HepG2 (cell line): ENCODE measurements at regions not wholly inside any gene's neighbourhood (a gene's known extent, or its start where the extent isn't known, plus 50 kb on each side); places are given as distances from the start of the nearest gene placed in this dataset.

ENCODE experiments used
- ATAC-seq: fragments of 200-7000 bp; cut with Tn5 transposase; 3 replicates; pipeline ENCODE4 v1.9.1; 2020; ENCODE audit warnings: mild to moderate bottlenecking, moderate library complexity
- BruUV-seq: library from RNA; stranded (reverse); fragments of 400-500 nt; replicated peaks from 2 replicates; lab custom pipeline; 2021; lab: Mats Ljungman, UMichigan
- CTCF ChIA-PET: fragments of 300-600 bp; formaldehyde crosslinking; extraction: SDS; loops from one replicate; lab custom pipeline; 2021; ENCODE audit warnings: low total read pairs, inconsistent platforms, low intra/inter-chr PET ratio; lab: Yijun Ruan, JAX
- POLR2A ChIA-PET: fragments of 350-600 bp; sonication (Branson Sonifier 250); formaldehyde crosslinking; loops from one replicate; lab custom pipeline; 2020; ENCODE audit warnings: antibody characterized with exemption, inconsistent platforms; lab: Yijun Ruan, JAX
- DNase-seq: peaks from one replicate; pipeline ENCODE4 v3.0.0-alpha.2; 2015; ENCODE audit warnings: low spot score
- FAIRE-seq: peaks from 3 replicates; lab custom pipeline; 2011; peaks lifted over from hg19 to GRCh38; lab: Jason Lieb, UNC
- H2AFZ ChIP-seq: one replicate; pipeline ENCODE4 v1.6.1; 2011; ENCODE audit warnings: low read length, inconsistent platforms
- H3K27ac ChIP-seq: fragments of 300-600 bp; 3 replicates; pipeline ENCODE4 v1.8.0; 2011; ENCODE audit warnings: mixed run types, mild to moderate bottlenecking, mixed read lengths, low read length, inconsistent platforms; ENCODE audit not compliant: insufficient read depth; ENCODE audit errors: extremely low read length
- H3K27me3 ChIP-seq, 2 experiments: fragments of 200-600 bp in 1 of 2; 2 replicates in 1 of 2; 3 replicates in 1 of 2; pipeline versions ENCODE4 v1.6.0 to v1.8.0; 2011; ENCODE audit warnings: low read length in 2 of 2, mild to moderate bottlenecking in 2 of 2, moderate library complexity in 2 of 2, inconsistent platforms in 1 of 2; ENCODE audit not compliant: insufficient read depth in 2 of 2, control insufficient read depth in 1 of 2
- H3K36me3 ChIP-seq, 2 experiments: fragments of 200-600 bp in 1 of 2; replicated peaks in 1 of 2; 2 replicates in 1 of 2; 3 replicates in 1 of 2; pipeline versions ENCODE4 v1.5.1 to v1.8.0; 2011; ENCODE audit warnings: low read length in 2 of 2, inconsistent platforms in 1 of 2; ENCODE audit not compliant: insufficient read depth in 2 of 2, control insufficient read depth in 1 of 2
- H3K4me1 ChIP-seq: 2 replicates; pipeline ENCODE4 v1.5.1; 2012; ENCODE audit warnings: low read length, inconsistent platforms; ENCODE audit not compliant: insufficient read depth
- H3K4me2 ChIP-seq: 2 replicates; pipeline ENCODE4 v1.6.0; 2011; ENCODE audit warnings: low read depth, low read length, inconsistent platforms
- H3K4me3 ChIP-seq, 3 experiments: fragments of 200-600 bp in 1 of 3; sonication (generic), shearing (Covaris generic) in 1 of 3; replicated peaks in 1 of 3; 2 replicates each; pipeline ENCODE4 v1.5.1; 2011 to 2016; ENCODE audit warnings: low read length in 3 of 3, inconsistent platforms in 2 of 3, low read depth in 2 of 3, mild to moderate bottlenecking in 2 of 3, control low read depth in 1 of 3, mixed read lengths in 1 of 3; ENCODE audit not compliant: insufficient read depth in 1 of 3
- H3K79me2 ChIP-seq: one replicate; pipeline ENCODE4 v1.6.1; 2011; ENCODE audit warnings: low read length, inconsistent platforms; ENCODE audit not compliant: insufficient read depth
- H3K9ac ChIP-seq: 2 replicates; pipeline ENCODE4 v1.6.0; 2011; ENCODE audit warnings: mild to moderate bottlenecking, low read depth, low read length, inconsistent platforms; ENCODE audit not compliant: insufficient read depth
- H3K9me3 ChIP-seq: 2 replicates; pipeline ENCODE4 v1.5.1; 2012; ENCODE audit warnings: mild to moderate bottlenecking, low read length
- H4K20me1 ChIP-seq: 2 replicates; pipeline ENCODE4 v1.6.0; 2011; ENCODE audit warnings: inconsistent platforms, mild to moderate bottlenecking, low read length, moderate library complexity; ENCODE audit not compliant: insufficient read depth
- BORCS8-MEF2B ChIP-seq: sonication (generic); formaldehyde crosslinking; IDR thresholded peaks from 2 replicates; pipeline ENCODE4 v1.8.0; 2022; ENCODE audit warnings: mild to moderate bottlenecking, missing genetic modification reagents
- MZF1 ChIP-seq: sonication (generic); formaldehyde crosslinking; IDR thresholded peaks from 2 replicates; pipeline ENCODE4 v1.8.1; 2023; ENCODE audit warnings: mild to moderate bottlenecking, missing genetic modification reagents, borderline replicate concordance
- RFX1 ChIP-seq: fragments of 450-650 bp; IDR thresholded peaks from 2 replicates; pipeline ENCODE4 v1.6.1; 2017
- SOX6 ChIP-seq, 2 experiments: fragments of 450-650 bp in 1 of 2; sonication (generic) in 1 of 2; formaldehyde crosslinking in 1 of 2; IDR thresholded peaks; 2 replicates each; pipeline versions ENCODE4 v1.4.0 to v1.6.1; 2017 to 2020; ENCODE audit warnings: antibody characterized with exemption in 1 of 2, mild to moderate bottlenecking in 1 of 2, missing genetic modification reagents in 1 of 2
- ZFP82 ChIP-seq: sonication (generic); formaldehyde crosslinking; IDR thresholded peaks from 2 replicates; pipeline ENCODE4 v1.5.1; 2020; ENCODE audit warnings: mild to moderate bottlenecking, missing genetic modification reagents, borderline replicate concordance
- ZNF235 ChIP-seq: sonication (generic); formaldehyde crosslinking; IDR thresholded peaks from 2 replicates; pipeline ENCODE4 v1.8.1; 2023; ENCODE audit warnings: mild to moderate bottlenecking, missing genetic modification reagents, borderline replicate concordance
- WGBS: methylation state at CpG from one replicate; pipeline ENCODE4 v1.1.6; 2017; ENCODE audit warnings: low lambda C conversion rate; 5-methylcytosine and 5-hydroxymethylcytosine counted together
- in situ Hi-C: cut with HindIII; loops from 2 replicates; pipeline ENCODE4 v1.10.0; 2017; ENCODE audit warnings: low pct_unique_long_range_greater_than_20kb; ENCODE audit not compliant: extremely low pct_ligation_motif_present
- intact Hi-C: fragments of 100-400 bp; cut with micrococcal nuclease; formaldehyde crosslinking; loops from one replicate; pipeline ENCODE4 v1.10.0; 2022; ENCODE audit not compliant: unreplicated experiment
- TF ChIP-seq, protein P1 (sequence below): sonication (generic); formaldehyde crosslinking; IDR thresholded peaks from 2 replicates; pipeline ENCODE4 v1.8.1; 2022; ENCODE audit warnings: mild to moderate bottlenecking, missing genetic modification reagents
- TF ChIP-seq, protein P2 (sequence below): sonication (generic); formaldehyde crosslinking; IDR thresholded peaks from 2 replicates; pipeline ENCODE4 v1.4.0; 2020; ENCODE audit warnings: mild to moderate bottlenecking, missing genetic modification reagents
- TF ChIP-seq, protein P3 (sequence below): IDR thresholded peaks from 2 replicates; pipeline ENCODE4 v1.6.1; 2016; ENCODE audit warnings: mild to moderate bottlenecking, missing biosample characterization, missing genetic modification reagents
- TF ChIP-seq, protein P4 (sequence below): sonication (generic); formaldehyde crosslinking; IDR thresholded peaks from 2 replicates; pipeline ENCODE4 v1.4.0; 2020; ENCODE audit warnings: mild to moderate bottlenecking, missing genetic modification reagents

DNA sequence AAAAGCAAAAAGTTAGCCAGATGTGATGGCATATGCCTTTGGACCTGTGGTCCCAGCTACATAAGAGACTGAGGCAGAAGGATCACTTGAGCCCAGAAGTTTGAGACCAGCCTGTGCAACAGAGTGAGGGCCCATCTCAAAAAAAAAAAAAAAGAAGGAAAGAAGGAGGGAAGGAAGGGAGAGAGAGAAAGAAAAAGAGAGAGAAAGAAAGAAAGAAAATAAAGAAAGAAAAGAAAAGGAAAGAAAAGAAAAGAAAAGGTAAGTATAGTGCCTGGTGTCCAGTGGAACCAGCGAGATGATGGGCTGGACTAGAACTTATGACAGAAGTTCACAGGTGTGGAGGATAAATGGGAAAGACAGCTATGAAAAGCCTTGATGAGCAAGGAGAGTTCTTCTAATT is 100.9 kb downstream of the QRSL1 start:
- Histone ChIP-seq H3K27ac (peak overlapping the region; percentile 92), H3K79me2 (no peaks in the 10 kb centered on the region), H3K4me3 (no peak overlapping the region), H3K27me3 (no peaks in the 10 kb centered on the region), H3K9ac (0 out of 2 replicates have a peak overlapping the region, but pooled peaks have one; percentile 28), H4K20me1 (no peaks in the 10 kb centered on the region), H3K4me1 (peaks cover 79% of the 10 kb centered on the region), H3K36me3 (no peaks in the 10 kb centered on the region), H2AFZ (no peak overlapping the region), H3K9me3 (peaks cover 3% of the 10 kb centered on the region; the same call in 1 of the 2 replicates), H3K4me2 (no peak overlapping the region)
- ChIA-PET POLR2A (interaction anchor here (1.0 to 1.9 kb wide), 2 partner anchors 9 to 69 kb away, joined by 3 to 8 read pairs; no protein-coding TSS in a partner anchor), CTCF (no interaction called here)
- no peak for ATAC-seq
- WGBS = 98% methylated on average over 1 of the region's 1 CpG
- no peak for DNase-seq
- in situ Hi-C loops = no loop called here
- intact Hi-C loops = no loop called here
- no peak for TF ChIP-seq ZFP82 (CRISPR knock-in tag)
- TF ChIP-seq, protein P1, sequence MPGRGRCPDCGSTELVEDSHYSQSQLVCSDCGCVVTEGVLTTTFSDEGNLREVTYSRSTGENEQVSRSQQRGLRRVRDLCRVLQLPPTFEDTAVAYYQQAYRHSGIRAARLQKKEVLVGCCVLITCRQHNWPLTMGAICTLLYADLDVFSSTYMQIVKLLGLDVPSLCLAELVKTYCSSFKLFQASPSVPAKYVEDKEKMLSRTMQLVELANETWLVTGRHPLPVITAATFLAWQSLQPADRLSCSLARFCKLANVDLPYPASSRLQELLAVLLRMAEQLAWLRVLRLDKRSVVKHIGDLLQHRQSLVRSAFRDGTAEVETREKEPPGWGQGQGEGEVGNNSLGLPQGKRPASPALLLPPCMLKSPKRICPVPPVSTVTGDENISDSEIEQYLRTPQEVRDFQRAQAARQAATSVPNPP (CRISPR knock-in tag) = no peak
- TF ChIP-seq, protein P2, sequence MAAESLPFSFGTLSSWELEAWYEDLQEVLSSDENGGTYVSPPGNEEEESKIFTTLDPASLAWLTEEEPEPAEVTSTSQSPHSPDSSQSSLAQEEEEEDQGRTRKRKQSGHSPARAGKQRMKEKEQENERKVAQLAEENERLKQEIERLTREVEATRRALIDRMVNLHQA (CRISPR knock-in tag) = no peak
- TF ChIP-seq RFX1 = no peak
- no peak for TF ChIP-seq SOX6 (IDR thresholded peaks at IDR 0.05)
- peak; percentile 3; the same call in 1 of the 2 replicates for TF ChIP-seq SOX6 (CRISPR knock-in tag; IDR thresholded peaks at IDR 0.05)
- TF ChIP-seq, protein P3, sequence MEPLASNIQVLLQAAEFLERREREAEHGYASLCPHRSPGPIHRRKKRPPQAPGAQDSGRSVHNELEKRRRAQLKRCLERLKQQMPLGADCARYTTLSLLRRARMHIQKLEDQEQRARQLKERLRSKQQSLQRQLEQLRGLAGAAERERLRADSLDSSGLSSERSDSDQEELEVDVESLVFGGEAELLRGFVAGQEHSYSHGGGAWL (CRISPR knock-in tag) = no peak
- TF ChIP-seq, protein P4, sequence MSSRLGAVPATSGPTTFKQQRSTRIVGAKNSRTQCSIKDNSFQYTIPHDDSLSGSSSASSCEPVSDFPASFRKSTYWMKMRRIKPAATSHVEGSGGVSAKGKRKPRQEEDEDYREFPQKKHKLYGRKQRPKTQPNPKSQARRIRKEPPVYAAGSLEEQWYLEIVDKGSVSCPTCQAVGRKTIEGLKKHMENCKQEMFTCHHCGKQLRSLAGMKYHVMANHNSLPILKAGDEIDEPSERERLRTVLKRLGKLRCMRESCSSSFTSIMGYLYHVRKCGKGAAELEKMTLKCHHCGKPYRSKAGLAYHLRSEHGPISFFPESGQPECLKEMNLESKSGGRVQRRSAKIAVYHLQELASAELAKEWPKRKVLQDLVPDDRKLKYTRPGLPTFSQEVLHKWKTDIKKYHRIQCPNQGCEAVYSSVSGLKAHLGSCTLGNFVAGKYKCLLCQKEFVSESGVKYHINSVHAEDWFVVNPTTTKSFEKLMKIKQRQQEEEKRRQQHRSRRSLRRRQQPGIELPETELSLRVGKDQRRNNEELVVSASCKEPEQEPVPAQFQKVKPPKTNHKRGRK (CRISPR knock-in tag) = peak; percentile 99
- no peak for TF ChIP-seq ZNF235 (CRISPR knock-in tag)
- TF ChIP-seq MZF1 = no peak
- TF ChIP-seq BORCS8-MEF2B (CRISPR knock-in tag) = no peak
- BruUV-seq = no TSS peak
- FAIRE-seq = no peak
